ENCODE measurements at regions not wholly inside any gene's neighbourhood (a gene's known extent, or its start where the extent isn't known, plus 50 kb on each side); places are given as distances from the start of the nearest gene placed in this dataset.

DNA sequence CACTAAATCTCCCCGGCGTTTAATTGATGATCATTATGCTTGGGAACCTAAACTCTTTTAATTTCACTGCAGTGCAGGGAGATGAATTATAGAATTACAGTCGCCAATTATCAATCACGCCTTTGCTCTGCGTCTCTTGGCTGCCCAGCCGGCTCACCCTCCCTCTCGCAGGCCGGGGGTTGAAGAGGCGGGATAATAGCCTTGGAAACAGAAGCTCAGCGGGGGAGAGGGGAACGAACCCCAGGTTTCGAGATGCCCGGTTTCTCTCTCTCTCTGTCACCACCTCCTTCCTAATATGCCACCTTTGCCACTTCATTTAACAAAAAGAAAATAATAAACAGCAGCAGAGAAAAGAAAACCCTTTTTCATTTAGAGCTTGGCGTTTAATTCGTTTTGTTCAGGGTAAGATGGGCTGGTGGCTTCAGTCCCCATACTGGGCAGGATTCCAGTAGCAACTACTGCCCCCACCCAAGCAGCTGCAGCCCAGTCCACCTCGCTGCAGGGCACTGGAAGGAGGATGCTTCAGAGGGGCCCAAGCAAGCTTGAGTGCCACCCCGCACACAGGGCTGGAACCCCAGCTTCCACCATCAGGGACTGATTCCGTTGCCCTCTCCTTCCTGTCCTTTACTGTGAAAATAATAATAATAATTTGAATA lies 271.7 kb downstream of the BUD13 start:
- Mint-ChIP-seq H3K4me3 (no peak overlapping the region), H3K4me1 (ENCODE audit: low read depth) (no peaks in the 10 kb centered on the region)

DNA sequence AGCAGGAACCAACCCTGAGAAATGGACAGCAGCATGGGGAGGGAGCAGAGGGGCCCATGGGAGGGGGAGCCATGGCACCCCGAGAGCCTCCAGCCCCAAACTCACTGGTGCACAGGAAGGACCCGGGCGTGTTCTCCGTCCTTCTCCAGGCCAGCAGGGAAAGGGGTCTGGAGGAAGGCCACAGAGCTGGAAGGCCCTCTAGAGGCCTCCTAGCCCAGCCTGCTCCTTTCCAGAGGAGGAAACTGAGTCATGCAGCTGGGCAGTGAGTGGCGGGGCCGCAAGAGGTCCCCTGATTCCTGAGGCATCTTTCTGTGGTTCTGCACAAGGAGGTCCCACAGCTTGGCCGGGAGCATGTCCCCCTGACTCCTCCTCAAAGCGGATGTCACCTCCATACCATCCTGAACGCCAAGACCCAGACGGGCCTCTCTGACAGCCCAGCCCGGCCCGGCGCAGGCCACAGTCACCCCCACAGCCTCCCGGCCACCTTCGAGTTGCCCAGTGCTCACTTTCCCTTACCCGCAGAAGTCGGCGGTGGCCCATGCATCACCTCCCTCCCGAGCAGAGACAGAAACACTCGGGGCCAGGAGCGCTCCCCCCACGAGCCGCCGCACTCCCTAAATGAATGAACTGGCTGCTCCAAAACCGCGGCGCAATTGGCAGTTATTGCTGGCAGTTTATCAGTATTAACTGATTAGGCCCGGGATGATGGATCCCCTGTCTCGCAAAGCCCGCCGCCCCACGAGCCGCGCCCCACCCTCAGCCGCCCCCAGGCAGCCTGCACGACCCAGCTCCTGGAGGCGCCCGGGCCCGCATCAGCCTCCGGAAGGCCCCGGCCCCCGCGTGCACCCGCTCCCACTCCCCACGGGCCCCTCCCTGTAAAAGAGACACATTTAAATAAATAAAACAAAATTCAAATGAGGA lies 272.5 kb downstream of the BUD13 start:
- Mint-ChIP-seq H3K27ac (no peak overlapping the region), H3K27me3 (peaks cover 39% of the 10 kb centered on the region), H3K4me1 (ENCODE audit: low read depth) (no peaks in the 10 kb centered on the region), H3K9me3 (no peaks in the 10 kb centered on the region), H3K4me3 (no peak overlapping the region), H3K36me3 (ENCODE audit: low read depth) (no peaks in the 10 kb centered on the region)

More for the DNA sequence above, 271.7 kb downstream of the BUD13 start:
- Mint-ChIP-seq H3K27me3 (peaks cover 44% of the 10 kb centered on the region), H3K36me3 (ENCODE audit: low read depth) (no peaks in the 10 kb centered on the region), H3K27ac (no peak overlapping the region), H3K9me3 (no peaks in the 10 kb centered on the region)

DNA sequence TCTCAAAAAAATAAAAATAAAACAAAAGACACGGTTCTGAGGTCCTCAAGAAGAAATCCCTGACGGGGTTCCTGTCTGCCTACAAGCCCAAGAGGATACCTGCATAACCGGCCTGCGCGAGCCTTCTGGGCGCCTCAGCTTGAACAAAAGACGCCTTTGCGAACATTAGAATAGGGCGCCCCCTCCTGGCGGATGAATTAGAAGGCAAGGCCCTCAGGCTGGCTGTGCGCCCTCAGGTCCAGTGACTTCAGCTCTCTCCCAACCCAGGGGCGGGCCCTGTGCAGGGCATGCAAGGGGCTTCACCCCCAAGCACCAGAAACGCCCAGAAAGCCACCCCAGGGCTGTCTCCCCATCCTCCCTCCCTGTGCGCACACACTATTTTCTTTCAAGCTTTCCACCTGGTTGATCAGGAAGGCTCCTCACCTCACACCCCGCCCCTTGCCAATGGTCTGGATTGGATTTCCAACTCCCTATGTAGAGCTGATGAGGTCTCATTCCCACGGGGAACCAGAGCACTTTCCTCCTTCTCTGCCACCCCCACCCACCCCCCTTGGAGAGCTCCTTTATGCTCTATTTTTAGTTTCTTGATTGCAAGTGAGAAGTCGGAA lies 273.3 kb downstream of the BUD13 start:
- Mint-ChIP-seq H3K27me3 (peaks cover 35% of the 10 kb centered on the region), H3K9me3 (no peaks in the 10 kb centered on the region), H3K4me3 (no peak overlapping the region), H3K27ac (no peak overlapping the region), H3K4me1 (ENCODE audit: low read depth) (no peaks in the 10 kb centered on the region), H3K36me3 (ENCODE audit: low read depth) (no peaks in the 10 kb centered on the region)

DNA sequence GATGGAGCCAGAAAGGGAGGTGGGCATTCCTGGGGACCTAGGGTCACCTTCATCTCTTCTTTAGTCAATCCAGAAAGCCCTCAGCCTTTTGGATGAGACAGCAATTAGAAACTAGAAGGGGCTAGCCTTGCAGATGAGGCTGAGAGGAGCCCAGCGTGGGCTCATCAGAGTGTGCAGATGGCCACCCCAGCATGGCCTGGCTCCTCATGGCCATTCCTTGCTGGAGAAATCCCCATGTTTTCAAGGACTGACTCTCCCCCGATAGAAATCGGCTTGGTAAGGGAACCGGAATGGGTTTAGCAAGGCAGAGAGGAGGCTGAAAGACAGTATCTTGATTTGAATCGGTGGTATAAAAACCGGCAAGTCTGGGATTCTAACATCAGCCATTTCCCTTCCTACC lies 274.6 kb downstream of the BUD13 start:
- Mint-ChIP-seq H3K27me3 (peaks cover 31% of the 10 kb centered on the region), H3K4me3 (no peak overlapping the region), H3K36me3 (ENCODE audit: low read depth) (no peaks in the 10 kb centered on the region), H3K9me3 (no peaks in the 10 kb centered on the region), H3K4me1 (ENCODE audit: low read depth) (no peaks in the 10 kb centered on the region), H3K27ac (no peak overlapping the region)

DNA sequence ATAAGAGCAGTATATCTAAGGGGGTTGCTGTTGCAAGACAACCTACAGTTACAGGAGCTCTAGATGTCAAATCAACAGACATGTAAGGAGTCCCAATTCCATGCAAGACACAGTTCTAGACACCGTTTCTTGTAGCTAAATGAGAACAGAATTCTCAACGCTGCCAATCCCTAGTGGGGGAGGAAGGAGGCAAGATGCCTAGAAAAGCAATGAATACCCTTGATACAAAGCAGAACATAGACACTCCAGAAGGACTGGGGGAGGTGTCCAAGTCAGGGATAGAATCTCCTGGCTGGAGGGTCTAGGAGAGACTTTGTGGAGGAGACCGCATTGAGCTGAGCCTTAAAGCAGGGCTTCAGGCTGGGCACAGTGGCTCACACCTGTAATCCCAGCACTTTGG lies 280.2 kb downstream of the BUD13 start:
- Mint-ChIP-seq H3K4me1 (ENCODE audit: low read depth) (no peaks in the 10 kb centered on the region), H3K36me3 (ENCODE audit: low read depth) (no peaks in the 10 kb centered on the region), H3K27me3 (peaks cover 7% of the 10 kb centered on the region), H3K27ac (no peak overlapping the region), H3K9me3 (no peaks in the 10 kb centered on the region), H3K4me3 (no peak overlapping the region)

DNA sequence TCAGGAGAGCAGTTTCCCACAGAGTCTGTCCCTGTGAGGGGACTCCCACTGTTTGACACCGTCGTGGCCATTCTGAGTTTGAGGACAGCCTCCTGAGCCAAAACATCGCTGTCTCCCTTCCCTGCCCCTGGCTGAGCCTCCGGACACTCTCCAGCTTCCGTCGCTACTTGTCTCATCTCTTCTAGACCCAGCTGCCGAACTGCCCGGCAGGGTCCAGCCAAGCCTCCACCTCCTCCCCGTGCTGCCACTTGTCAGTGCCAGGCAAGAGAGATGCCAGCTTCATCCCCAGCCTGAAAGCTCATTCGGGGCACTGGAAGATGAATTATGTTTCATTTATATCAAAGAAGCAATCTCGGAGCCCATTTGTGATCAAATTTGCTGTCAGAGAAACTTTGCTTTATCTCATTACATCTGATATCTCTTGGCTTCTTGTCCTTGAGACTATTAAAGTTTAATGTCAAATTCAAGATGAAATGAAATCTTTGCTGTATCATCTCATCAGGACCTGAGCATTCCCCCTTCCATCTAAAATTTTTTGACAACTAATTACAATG lies 283.9 kb downstream of the BUD13 start:
- Mint-ChIP-seq H3K4me3 (no peak overlapping the region), H3K36me3 (ENCODE audit: low read depth) (no peaks in the 10 kb centered on the region), H3K27me3 (peaks cover 12% of the 10 kb centered on the region), H3K9me3 (no peaks in the 10 kb centered on the region), H3K4me1 (ENCODE audit: low read depth) (no peaks in the 10 kb centered on the region), H3K27ac (no peak overlapping the region)

DNA sequence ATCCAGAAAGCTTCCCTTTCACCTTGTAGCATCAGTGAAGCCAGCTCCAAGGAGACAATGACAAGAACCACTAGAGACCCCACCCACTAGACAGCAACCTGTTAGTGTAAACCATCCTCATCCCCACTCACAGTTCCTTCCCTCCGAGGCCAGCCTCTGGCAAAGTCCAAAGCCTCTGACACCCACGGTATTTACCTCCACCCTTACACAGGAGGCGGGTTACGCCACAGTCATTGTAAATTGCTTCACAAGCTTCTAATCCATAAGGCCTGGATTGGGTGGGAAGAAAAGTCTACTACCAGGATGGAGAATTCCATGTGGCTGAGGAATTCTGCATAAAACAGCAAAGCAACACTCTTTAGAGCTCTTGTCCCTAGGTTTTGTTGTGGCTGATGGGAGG lies 287.4 kb downstream of the BUD13 start:
- Mint-ChIP-seq H3K36me3 (ENCODE audit: low read depth) (no peaks in the 10 kb centered on the region), H3K27me3 (peaks cover 8% of the 10 kb centered on the region), H3K4me1 (ENCODE audit: low read depth) (no peaks in the 10 kb centered on the region), H3K4me3 (no peak overlapping the region), H3K27ac (no peak overlapping the region), H3K9me3 (no peaks in the 10 kb centered on the region)

DNA sequence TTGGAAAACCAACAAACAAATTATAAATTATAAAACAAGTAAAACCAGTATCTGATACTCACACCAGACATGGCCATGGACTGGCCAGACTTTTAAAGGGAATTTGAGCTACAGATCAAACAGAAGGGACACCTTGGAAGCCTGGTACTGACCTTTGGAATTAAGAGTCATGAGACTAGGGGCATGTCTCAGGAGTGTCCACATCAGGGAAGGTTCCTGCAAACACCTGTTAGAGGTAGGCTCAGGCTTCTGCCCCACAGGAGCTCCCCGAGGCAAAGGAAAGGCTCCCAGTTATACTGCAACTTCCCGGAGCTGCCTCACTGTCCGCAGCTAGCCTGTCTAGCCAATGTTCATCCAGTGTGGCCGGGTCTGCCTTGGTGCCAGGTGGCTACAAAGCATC lies 290.1 kb downstream of the BUD13 start:
- Mint-ChIP-seq H3K4me1 (ENCODE audit: low read depth) (no peaks in the 10 kb centered on the region), H3K36me3 (ENCODE audit: low read depth) (no peaks in the 10 kb centered on the region), H3K9me3 (no peaks in the 10 kb centered on the region), H3K27ac (no peak overlapping the region), H3K4me3 (no peak overlapping the region), H3K27me3 (peaks cover 5% of the 10 kb centered on the region)

DNA sequence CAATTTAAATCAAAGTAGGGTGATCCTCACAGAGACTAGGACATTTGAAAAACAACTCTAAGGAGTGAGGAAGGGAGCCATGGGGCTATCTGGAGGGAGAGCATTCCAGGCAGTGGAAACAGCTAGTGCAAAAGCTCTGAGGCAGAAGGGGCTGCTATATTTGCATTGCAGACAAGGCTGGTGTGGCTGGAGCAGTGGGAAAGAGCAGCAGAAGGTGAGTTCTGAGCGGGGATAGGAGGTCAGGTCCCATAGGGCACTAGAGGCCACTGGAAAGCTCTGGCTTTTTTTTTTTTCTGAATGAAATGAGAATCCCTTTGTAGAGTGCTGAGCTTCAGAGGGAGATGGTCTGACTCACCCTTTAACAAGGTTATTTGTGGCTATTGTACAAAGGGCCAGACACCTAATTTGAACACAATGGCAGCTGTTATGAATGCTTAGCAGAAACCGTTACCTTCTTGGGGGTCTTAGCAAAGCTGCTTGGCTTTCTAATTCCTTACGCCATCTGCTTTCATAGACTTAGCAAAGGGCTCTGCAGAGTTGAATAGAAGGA lies 291.6 kb downstream of the BUD13 start:
- no peak overlapping the region for H3K4me3 Mint-ChIP-seq
- H3K27me3 Mint-ChIP-seq, result no peaks in the 10 kb centered on the region
- no peaks in the 10 kb centered on the region for H3K36me3 Mint-ChIP-seq (ENCODE audit: low read depth)
- no peak overlapping the region for H3K27ac Mint-ChIP-seq
- H3K9me3 Mint-ChIP-seq, result no peaks in the 10 kb centered on the region
- no peaks in the 10 kb centered on the region for H3K4me1 Mint-ChIP-seq (ENCODE audit: low read depth)

DNA sequence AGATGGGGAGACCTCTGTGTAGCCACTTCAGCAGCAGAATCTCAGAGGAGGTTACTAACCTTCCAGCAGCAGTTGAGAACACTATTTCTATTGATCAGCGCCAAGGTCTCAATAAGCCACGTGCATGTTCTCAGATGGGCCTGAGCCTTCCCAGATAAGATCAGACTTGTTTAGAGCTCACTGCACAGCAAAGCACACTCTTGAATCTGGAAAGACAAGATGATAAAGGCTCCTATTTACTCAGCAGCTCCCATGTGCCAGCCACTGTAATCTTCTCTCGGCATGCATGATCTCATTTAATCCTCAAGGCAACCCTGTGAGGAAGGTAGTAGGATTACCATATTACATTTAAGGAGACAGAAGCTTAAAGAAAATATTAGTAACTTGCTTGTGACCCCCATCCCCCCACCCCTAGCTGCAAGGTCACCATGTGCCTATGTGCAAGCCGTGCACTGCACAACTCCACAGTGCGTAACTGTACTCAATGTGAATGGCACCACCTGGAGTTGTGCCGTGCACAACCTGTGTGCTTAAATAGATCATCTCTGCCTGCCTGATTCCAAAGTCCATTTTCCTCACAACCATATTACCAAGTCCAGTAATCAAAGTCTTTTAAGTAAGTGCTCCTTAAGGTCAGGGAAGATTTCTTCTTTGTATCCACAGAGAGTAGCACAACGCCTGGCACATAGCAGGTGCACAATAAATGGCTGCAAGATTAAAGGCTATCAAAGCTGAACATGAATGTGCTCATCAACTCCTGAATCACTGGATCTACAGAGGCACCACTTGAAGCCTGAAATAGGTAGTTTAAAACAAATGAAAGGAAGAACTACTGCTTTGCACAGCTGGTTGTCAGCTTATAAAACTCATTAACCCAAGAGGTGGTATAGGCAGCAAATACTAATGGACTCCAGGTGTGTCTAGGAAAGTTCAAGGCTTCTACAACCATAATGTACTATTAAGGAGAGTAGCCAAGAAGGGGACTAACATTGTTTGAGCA lies 293.8 kb downstream of the BUD13 start:
- H3K27ac Mint-ChIP-seq, result no peak overlapping the region
- H3K4me1 Mint-ChIP-seq (ENCODE audit: low read depth), result no peaks in the 10 kb centered on the region
- no peak overlapping the region for H3K4me3 Mint-ChIP-seq
- peaks cover 3% of the 10 kb centered on the region for H3K27me3 Mint-ChIP-seq
- H3K9me3 Mint-ChIP-seq, result no peaks in the 10 kb centered on the region
- H3K36me3 Mint-ChIP-seq (ENCODE audit: low read depth), result no peaks in the 10 kb centered on the region

DNA sequence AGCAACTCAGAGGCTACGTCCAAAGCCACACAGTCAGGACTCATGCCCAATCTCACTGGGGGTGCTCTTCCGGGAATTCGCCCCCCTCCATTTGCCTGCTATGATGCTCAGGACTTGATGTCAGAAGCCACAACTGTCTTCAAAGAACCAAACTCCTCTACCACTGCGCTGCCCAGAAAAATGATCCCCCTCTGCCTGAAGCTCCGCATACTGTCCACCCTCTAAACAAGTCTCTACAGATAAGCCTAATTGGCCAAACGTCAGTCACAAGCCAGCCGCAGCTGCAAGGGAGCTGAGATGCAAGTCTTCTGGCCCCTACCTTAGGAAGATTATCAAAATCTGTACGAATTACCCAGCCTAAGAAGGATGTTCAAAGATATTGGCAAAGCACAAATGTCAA lies 294.6 kb downstream of the BUD13 start:
- Mint-ChIP-seq H3K4me3 (no peak overlapping the region), H3K27me3 (peaks cover 4% of the 10 kb centered on the region), H3K27ac (no peak overlapping the region), H3K9me3 (no peaks in the 10 kb centered on the region), H3K4me1 (ENCODE audit: low read depth) (no peaks in the 10 kb centered on the region), H3K36me3 (ENCODE audit: low read depth) (no peaks in the 10 kb centered on the region)

DNA sequence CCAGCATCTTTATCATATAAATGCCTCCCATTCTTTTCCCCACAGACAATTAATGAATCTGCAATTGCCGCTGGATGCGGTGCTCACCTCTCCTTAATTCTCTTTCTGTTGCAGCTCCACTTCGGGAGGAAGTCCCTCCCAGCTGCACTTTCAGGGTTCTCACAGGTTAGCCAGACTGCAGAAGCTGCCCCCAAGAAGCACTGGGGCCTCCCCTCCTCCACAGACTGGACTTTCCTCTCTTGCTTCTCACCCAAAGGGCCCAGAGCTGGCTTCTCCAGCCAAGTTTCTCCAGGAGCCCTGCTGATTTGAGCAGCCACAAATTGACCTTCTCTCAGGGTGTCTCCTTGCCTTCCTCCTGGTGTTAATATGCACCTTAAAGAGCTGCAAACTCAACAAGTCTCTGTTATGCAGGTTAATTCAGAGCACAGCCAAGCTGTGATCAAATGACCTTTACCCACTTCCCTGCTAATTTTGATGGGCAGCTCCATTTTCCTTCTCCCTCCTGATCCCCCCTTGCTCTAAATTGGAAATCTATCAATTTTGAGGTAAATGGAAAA lies 298.9 kb downstream of the BUD13 start:
- Mint-ChIP-seq H3K27me3 (peaks cover 25% of the 10 kb centered on the region), H3K9me3 (peaks cover 4% of the 10 kb centered on the region), H3K27ac (no peak overlapping the region), H3K36me3 (ENCODE audit: low read depth) (no peaks in the 10 kb centered on the region), H3K4me1 (ENCODE audit: low read depth) (no peaks in the 10 kb centered on the region), H3K4me3 (no peak overlapping the region)

DNA sequence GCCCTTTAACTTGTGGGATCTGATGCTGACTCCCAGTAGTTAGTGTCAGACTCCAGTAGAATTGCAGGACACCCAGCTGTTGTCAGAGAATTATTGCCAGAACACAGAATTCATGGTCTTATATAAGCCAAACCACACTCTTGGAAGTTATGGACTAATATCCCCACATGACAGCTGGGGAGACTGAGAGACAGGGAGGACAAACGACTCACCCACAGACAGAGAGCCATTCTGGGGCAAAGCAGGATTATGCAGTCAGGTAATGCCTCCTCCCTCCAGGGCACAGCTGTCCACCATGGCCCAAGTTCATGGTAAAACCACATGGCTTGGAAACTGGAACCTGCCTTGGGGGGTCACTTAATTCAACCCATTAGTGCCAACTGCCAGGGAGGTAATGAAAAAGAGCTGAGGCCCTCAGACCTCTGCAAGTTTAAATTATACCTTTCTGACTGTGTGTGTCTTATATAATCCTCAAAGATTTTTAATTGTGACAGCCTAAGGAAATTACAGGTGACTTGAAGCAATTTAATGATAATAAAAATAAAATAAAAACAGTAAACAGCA lies 299.5 kb downstream of the BUD13 start:
- Mint-ChIP-seq H3K9me3 (peaks cover 4% of the 10 kb centered on the region), H3K36me3 (ENCODE audit: low read depth) (no peaks in the 10 kb centered on the region), H3K4me1 (ENCODE audit: low read depth) (no peaks in the 10 kb centered on the region)

More for the DNA sequence above, 299.5 kb downstream of the BUD13 start:
- H3K27ac Mint-ChIP-seq, result no peak overlapping the region
- H3K4me3 Mint-ChIP-seq, result no peak overlapping the region
- H3K27me3 Mint-ChIP-seq, result peaks cover 27% of the 10 kb centered on the region

Measured in stimulated activated naive CD8-positive, alpha-beta T cell treated with anti-CD3 and anti-CD28 coated beads, Interleukin-15, Interleukin-2, amounts not matched to agents 100 ng/mL and 50 ng/mL, for 24 hours (primary cell).